ENCODE measurements at regions not wholly inside any gene's neighbourhood (a gene's known extent, or its start where the extent isn't known, plus 50 kb on each side); places are given as distances from the start of the nearest gene placed in this dataset.

GRCh38 chr15:95968856-95969255 is 361.6 kb upstream of the NR2F2 start:
- Histone ChIP-seq H3K23ac (ENCODE audit: insufficient read length) (no peak overlapping the region), H3K4me1 (replicated peaks in 1 of 4; ENCODE audit: control insufficient read depth in 3 of 4, insufficient read depth in 4 of 4, low read length in 3 of 4) (no peaks in the 10 kb centered on the region), H4K5ac (ENCODE audit: insufficient read length, low read depth, low read length) (no peak overlapping the region), H2BK5ac (ENCODE audit: low read depth, low read length) (no peak overlapping the region), H2AK5ac (ENCODE audit: low read depth, low read length) (no peak overlapping the region), H4K8ac (ENCODE audit: extremely low read depth, insufficient read depth, low read length) (no peak overlapping the region), H2BK20ac (ENCODE audit: low read length) (no peak overlapping the region), H3K9me3 (ENCODE audit: insufficient read depth in 2 of 2, low read depth in 1 of 2, low read length in 1 of 2) (0 out of 4 replicates have a peak, but pooled peaks cover 0 to 2% of the 10 kb centered on the region in 2 experiments), H2BK12ac (ENCODE audit: low read depth, low read length) (no peak overlapping the region), H3K23me2 (ENCODE audit: low read depth, low read length) (no peaks in the 10 kb centered on the region; the same call in 1 of the 2 replicates), H3K36me3 (ENCODE audit: control insufficient read depth in 2 of 4, insufficient read depth in 4 of 4, low read length in 3 of 4) (no peaks in the 10 kb centered on the region), H3K9ac (replicated peaks in 1 of 4; ENCODE audit: extremely low read depth in 1 of 4, low read depth in 3 of 4, low read length in 3 of 4) (no peak overlapping the region), H3K27me3 (replicated peaks in 1 of 4; ENCODE audit: control insufficient read depth in 3 of 4, extremely low read depth in 1 of 4, insufficient read depth in 3 of 4, low read length in 3 of 4) (no peaks in the 10 kb centered on the region), H3K56ac (replicated peaks; ENCODE audit: insufficient read length, low read depth, low read length) (no peak overlapping the region), H4K20me1 (replicated peaks in 1 of 2; ENCODE audit: control insufficient read depth in 1 of 2, insufficient read depth in 2 of 2, low read length in 2 of 2) (no peaks in the 10 kb centered on the region), H3K4me3 (ENCODE audit: extremely low read depth in 1 of 4, insufficient read depth in 2 of 4, low read depth in 3 of 4, low read length in 4 of 4) (no peak overlapping the region), H3K14ac (ENCODE audit: insufficient read length) (no peak overlapping the region), H2BK120ac (replicated peaks; ENCODE audit: low read depth, low read length) (no peak overlapping the region), H3K4ac (replicated peaks; ENCODE audit: insufficient read length, low read depth, low read length) (no peak overlapping the region), H3K4me2 (ENCODE audit: insufficient read depth in 1 of 2, low read depth in 2 of 2, low read length in 2 of 2) (no peak overlapping the region), H3K18ac (ENCODE audit: extremely low read depth, low read length) (no peak overlapping the region), H3K79me2 (ENCODE audit: control insufficient read depth in 1 of 2, insufficient read depth in 2 of 2, low read length in 2 of 2) (no peaks in the 10 kb centered on the region), H2AFZ (ENCODE audit: low read length) (no peak overlapping the region), H3K79me1 (ENCODE audit: low read depth, low read length) (no peaks in the 10 kb centered on the region), H4K91ac (replicated peaks; ENCODE audit: insufficient read length, low read length) (no peak overlapping the region), H3K27ac (ENCODE audit: low read depth, low read length) (no peak overlapping the region), H2BK15ac (ENCODE audit: low read length) (no peak overlapping the region)
- 85% methylated on average over 5 of the region's 5 CpGs; no CpG with 5 or more reads in 1 of the 2 experiments for WGBS, 2 experiments (ENCODE audit: extremely low coverage in 1 of 2, insufficient coverage in 1 of 2, insufficient read length in 1 of 2, insufficient replicate concordance in 2 of 2, low coverage in 1 of 2, low lambda C conversion rate in 2 of 2, missing lambda C conversion rate in 1 of 2)
- POLR2A ChIA-PET (ENCODE audit: partially characterized antibody): no interaction called here
- DNase-seq (ENCODE audit: low read depth in 1 of 2, low spot score in 2 of 2): no peak
- CTCF ChIA-PET (ENCODE audit: partially characterized antibody): interaction anchor here (0.8 kb wide), 1 partner anchor 26 kb away, joined by 3 read pairs; no protein-coding TSS in a partner anchor
- no peak for FAIRE-seq
- TF ChIP-seq CTBP2 (IDR thresholded peaks at IDR 0.05; ENCODE audit: borderline replicate concordance, insufficient read depth, insufficient read length, low read length): no peak
- TF ChIP-seq SUZ12 (IDR thresholded peaks at IDR 0.05; ENCODE audit: low read length): no peak
- no peak for TF ChIP-seq KDM5A (IDR thresholded peaks at IDR 0.05; ENCODE audit: low read length)
- no peak for TF ChIP-seq TEAD4 (IDR thresholded peaks at IDR 0.05; ENCODE audit: low read depth, low read length)

Measured in H1 (cell line).